Esophagus squamous epithelium (tissue), 5 donors: ENCODE measurements at regions not wholly inside any gene's neighbourhood (a gene's known extent, or its start where the extent isn't known, plus 50 kb on each side); places are given as distances from the start of the nearest gene placed in this dataset.
"Not testable (repeated sequence)": the region's sequence is repeated elsewhere in the genome, so short reads cannot be mapped to it uniquely, and the experiment has no call there.

Experiments used
- DNase-seq: peaks from one replicate; lab custom pipeline; 2025; lab: John Stamatoyannopoulos, UW
- H3K27ac ChIP-seq, 4 donors: fragments of 200-600 bp; sonication (generic); one replicate each; pipeline ENCODE4 v1.5.1; 2016 to 2019; ENCODE audit warnings: mild to moderate bottlenecking in 1 of 4
- H3K27me3 ChIP-seq, 4 donors: fragments of 200-600 bp; sonication (generic); 1 replicate in 3 of 4; 2 replicates in 1 of 4; pipeline versions ENCODE4 v1.5.1 to v1.6.0; 2017 to 2021; ENCODE audit warnings: antibody characterized with exemption in 1 of 4
- H3K36me3 ChIP-seq, 3 donors: fragments of 200-600 bp; sonication (generic); one replicate each; pipeline ENCODE4 v1.5.1; 2016 to 2019
- H3K4me1 ChIP-seq, 3 donors: fragments of 200-600 bp; sonication (generic); one replicate each; pipeline ENCODE4 v1.5.1; 2017 to 2019
- H3K4me3 ChIP-seq, 4 donors: fragments of 200-600 bp; sonication (generic); 1 replicate in 3 of 4; 2 replicates in 1 of 4; pipeline ENCODE4 v1.5.1; 2016 to 2019; ENCODE audit warnings: mild to moderate bottlenecking in 2 of 4, moderate library complexity in 1 of 4
- H3K9me3 ChIP-seq, 3 donors: fragments of 200-600 bp; sonication (generic); one replicate each; pipeline ENCODE4 v1.5.1; 2016 to 2019
- POLR2A ChIP-seq, 4 donors: fragments of 450-650 bp; IDR thresholded peaks; one replicate each; pipeline ENCODE4 v1.6.1; 2017; ENCODE audit warnings: antibody characterized with exemption in 4 of 4, mild to moderate bottlenecking in 4 of 4, moderate library complexity in 3 of 4
- WGBS, 2 donors: methylation state at CpG; one replicate each; pipeline ENCODE4 v1.1.5; 2018; 5-methylcytosine and 5-hydroxymethylcytosine counted together
- intact Hi-C: fragments of 100-400 bp; cut with DNase I; formaldehyde crosslinking; loops from one replicate; pipeline ENCODE4 v1.15.0; 2022
- TF ChIP-seq, protein P1 (sequence below), 6 experiments: fragments of 450-650 bp in 4 of 6; fragments of 200-600 bp in 2 of 6; sonication (generic) in 2 of 6; IDR thresholded peaks; one replicate each; pipeline ENCODE4 v1.5.1; 2016 to 2019; ENCODE audit warnings: antibody characterized with exemption in 6 of 6, mild to moderate bottlenecking in 4 of 6, moderate library complexity in 4 of 6
- donor health status: DM: yes; HTN: yes; CAD: no.

DNA sequence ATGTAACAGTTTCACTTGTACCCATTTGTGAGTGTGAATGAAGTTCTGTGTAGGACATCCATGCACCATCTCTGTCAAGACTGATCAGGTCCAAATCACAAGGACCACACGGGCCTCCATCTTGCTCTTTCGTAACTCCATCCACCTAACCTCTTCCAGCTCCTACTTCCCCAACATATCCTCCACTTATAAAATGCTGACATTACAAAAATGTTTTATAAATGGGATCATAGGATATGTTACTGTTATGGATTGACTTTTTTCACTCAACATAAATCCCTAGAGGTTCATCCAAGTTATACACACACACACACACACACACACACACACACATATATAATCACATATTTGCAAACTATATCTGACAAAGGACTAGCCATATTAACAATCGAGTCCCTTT is 476.8 kb downstream of the ZNF516 start:
- Histone ChIP-seq H3K9me3 (no peaks in the 10 kb centered on the region), H3K36me3 (no peaks in the 10 kb centered on the region), H3K4me1 (no peaks in the 10 kb centered on the region), H3K4me3 (no peak overlapping the region), H3K27me3 (no peaks in the 10 kb centered on the region), H3K27ac (no peak overlapping the region)
- intact Hi-C loops, result no loop called here
- TF ChIP-seq, protein P1, sequence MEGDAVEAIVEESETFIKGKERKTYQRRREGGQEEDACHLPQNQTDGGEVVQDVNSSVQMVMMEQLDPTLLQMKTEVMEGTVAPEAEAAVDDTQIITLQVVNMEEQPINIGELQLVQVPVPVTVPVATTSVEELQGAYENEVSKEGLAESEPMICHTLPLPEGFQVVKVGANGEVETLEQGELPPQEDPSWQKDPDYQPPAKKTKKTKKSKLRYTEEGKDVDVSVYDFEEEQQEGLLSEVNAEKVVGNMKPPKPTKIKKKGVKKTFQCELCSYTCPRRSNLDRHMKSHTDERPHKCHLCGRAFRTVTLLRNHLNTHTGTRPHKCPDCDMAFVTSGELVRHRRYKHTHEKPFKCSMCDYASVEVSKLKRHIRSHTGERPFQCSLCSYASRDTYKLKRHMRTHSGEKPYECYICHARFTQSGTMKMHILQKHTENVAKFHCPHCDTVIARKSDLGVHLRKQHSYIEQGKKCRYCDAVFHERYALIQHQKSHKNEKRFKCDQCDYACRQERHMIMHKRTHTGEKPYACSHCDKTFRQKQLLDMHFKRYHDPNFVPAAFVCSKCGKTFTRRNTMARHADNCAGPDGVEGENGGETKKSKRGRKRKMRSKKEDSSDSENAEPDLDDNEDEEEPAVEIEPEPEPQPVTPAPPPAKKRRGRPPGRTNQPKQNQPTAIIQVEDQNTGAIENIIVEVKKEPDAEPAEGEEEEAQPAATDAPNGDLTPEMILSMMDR (IDR thresholded peaks at IDR 0.05), result no peak
- no peak for TF ChIP-seq POLR2A (IDR thresholded peaks at IDR 0.05)
- no peak for DNase-seq
- WGBS, 2 donors, result 80 to 86% methylated on average over 3 of the region's 3 CpGs

GRCh38 chr18:76013057-76013456 is 482.0 kb downstream of the ZNF516 start:
- intact Hi-C loops, result no loop called here
- no peak overlapping the region for H3K27ac ChIP-seq
- H3K27me3 ChIP-seq, result no peaks in the 10 kb centered on the region
- no peak for DNase-seq
- H3K4me3 ChIP-seq, result no peak overlapping the region
- no peaks in the 10 kb centered on the region for H3K36me3 ChIP-seq
- 24 to 46% methylated on average over 1 of the region's 1 CpG for WGBS, 2 donors
- H3K4me1 ChIP-seq, result no peaks in the 10 kb centered on the region
- H3K9me3 ChIP-seq, result no peaks in the 10 kb centered on the region
- TF ChIP-seq, protein P1 (IDR thresholded peaks at IDR 0.05), result no peak
- no peak for TF ChIP-seq POLR2A (IDR thresholded peaks at IDR 0.05)

DNA sequence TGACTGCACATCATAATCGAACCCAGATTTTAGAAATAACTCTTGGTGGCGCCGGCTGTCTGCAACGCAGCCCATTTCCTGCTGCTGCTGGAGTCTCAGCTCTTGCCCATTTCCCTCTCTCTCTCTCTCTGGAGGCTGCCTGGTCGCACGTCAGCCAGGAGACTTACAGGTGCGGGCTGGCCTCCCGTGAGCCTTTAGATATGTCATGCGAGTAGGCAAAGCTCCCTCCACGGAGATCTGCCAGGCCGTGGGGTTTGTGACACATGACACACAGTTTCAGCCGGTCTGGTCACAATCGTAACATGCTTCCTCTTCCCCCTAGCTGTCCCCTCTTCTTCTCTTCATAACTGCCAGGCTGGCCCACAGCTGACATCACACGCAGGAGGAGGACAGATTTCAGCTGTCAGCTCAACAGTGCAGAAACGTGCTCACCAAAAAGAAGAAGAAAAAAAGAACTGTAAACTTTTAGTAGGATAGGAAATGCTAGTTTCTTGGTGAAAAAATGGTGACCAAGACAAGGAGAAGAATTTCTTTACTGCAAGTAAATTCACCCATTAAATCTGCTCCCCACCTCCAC is 489.3 kb downstream of the ZNF516 start:
- TF ChIP-seq POLR2A (IDR thresholded peaks at IDR 0.05), result no peak
- TF ChIP-seq, protein P1 (IDR thresholded peaks at IDR 0.05), result no peak
- no peaks in the 10 kb centered on the region for H3K27me3 ChIP-seq
- no peak overlapping the region for H3K27ac ChIP-seq
- no peaks in the 10 kb centered on the region for H3K36me3 ChIP-seq
- DNase-seq, result no peak
- no peak overlapping the region for H3K4me3 ChIP-seq
- no peaks in the 10 kb centered on the region for H3K4me1 ChIP-seq
- H3K9me3 ChIP-seq, result no peaks in the 10 kb centered on the region
- intact Hi-C loops, result no loop called here
- WGBS, 2 donors, result 20 to 27% methylated on average over 3 to 14 of the region's 15 CpGs

DNA sequence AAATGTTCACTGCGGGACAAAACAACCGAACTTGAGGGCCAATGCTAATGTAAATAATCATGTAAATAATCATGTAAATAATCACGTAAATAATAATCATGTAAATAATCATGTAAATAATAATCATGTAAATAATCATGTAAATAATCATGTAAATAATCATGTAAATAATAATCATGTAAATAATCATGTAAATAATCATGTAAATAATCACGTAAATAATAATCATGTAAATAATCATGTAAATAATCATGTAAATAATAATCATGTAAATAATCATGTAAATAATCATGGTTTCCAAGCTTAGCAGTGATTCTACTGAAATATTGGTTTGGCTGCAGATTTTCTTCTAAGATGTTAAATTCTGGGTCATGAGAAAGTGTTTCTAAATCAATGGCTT is 507.1 kb downstream of the ZNF516 start:
- H3K36me3 ChIP-seq, DNase-seq, H3K27ac ChIP-seq, intact Hi-C loops, H3K27me3 ChIP-seq, H3K9me3 ChIP-seq, H3K4me3 ChIP-seq, H3K4me1 ChIP-seq: not testable (repeated sequence)
- WGBS, 2 donors, result 63 to 68% methylated on average over 4 of the region's 4 CpGs

DNA sequence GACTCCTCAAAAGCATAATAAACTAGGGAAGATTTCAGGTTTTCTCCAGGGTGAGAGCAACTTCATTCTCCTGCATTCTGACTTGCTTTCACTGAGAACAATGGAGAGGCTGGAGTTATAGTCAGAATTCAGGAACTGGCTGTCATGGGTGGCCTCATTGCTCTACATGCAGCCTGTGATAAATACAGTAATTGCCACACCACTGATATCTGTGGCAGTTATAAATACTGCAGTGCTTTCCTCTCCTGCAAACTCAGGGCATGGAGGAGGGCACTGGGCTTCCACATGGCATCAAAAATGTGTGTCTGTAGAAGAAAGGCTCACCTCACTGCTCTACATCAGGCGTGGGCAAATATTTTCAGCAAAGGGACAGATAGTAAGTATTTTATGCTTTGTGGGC is 510.2 kb downstream of the ZNF516 start:
- TF ChIP-seq, protein P1 (IDR thresholded peaks at IDR 0.05), result no peak
- no peak for TF ChIP-seq POLR2A (IDR thresholded peaks at IDR 0.05)
- H3K4me1 ChIP-seq, result no peaks in the 10 kb centered on the region
- no peaks in the 10 kb centered on the region for H3K9me3 ChIP-seq
- no peak for DNase-seq
- intact Hi-C loops, result no loop called here
- no peaks in the 10 kb centered on the region for H3K36me3 ChIP-seq
- WGBS, 2 donors, result 67 to 91% methylated on average over 1 of the region's 1 CpG
- no peak overlapping the region for H3K27ac ChIP-seq
- no peaks in the 10 kb centered on the region for H3K27me3 ChIP-seq
- H3K4me3 ChIP-seq, result no peak overlapping the region

DNA sequence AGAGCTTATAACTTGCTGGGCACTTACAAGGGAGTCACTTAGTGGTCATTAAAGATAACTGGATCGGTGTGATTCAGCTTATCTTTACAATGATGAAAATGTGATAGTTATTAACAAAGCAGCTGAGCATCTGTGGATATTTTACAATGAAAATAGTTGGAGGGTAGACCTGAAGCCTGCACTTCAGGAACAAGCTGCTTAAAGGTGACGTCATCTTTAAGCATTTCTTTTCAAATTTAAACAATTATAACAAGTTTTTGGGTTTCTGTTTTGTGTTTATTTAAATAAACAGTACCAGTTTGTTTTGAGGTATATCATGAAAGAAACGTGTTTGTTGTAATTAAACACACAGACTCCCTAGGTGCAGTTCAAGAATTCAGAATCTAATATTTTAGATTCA is 513.9 kb downstream of the ZNF516 start:
- Histone ChIP-seq H3K9me3 (no peaks in the 10 kb centered on the region), H3K4me3 (no peak overlapping the region), H3K36me3 (no peaks in the 10 kb centered on the region), H3K27ac (no peak overlapping the region), H3K4me1 (no peaks in the 10 kb centered on the region), H3K27me3 (no peaks in the 10 kb centered on the region)
- WGBS, 2 donors, result 45 to 49% methylated on average over 3 of the region's 3 CpGs
- intact Hi-C loops, result no loop called here
- TF ChIP-seq POLR2A (IDR thresholded peaks at IDR 0.05), result no peak
- TF ChIP-seq, protein P1 (IDR thresholded peaks at IDR 0.05), result no peak
- DNase-seq, result no peak
